DOHH2 (cell line): ENCODE measurements at regions not wholly inside any gene's neighbourhood (a gene's known extent, or its start where the extent isn't known, plus 50 kb on each side); places are given as distances from the start of the nearest gene placed in this dataset.

Source experiments
- EZH2phosphoT487 ChIP-seq: fragments of 200-600 bp; sonication (generic); IDR thresholded peaks from 2 replicates; pipeline ENCODE4 v1.6.1; 2017; ENCODE audit warnings: borderline replicate concordance, mild to moderate bottlenecking, antibody characterized with exemption, low read length, moderate library complexity, mixed read lengths
- TF ChIP-seq, protein P1 (sequence below): fragments of 200-600 bp; sonication (generic); IDR thresholded peaks from one replicate; pipeline ENCODE4 v1.5.1; 2014; ENCODE audit warnings: antibody characterized with exemption, mild to moderate bottlenecking, low read depth, low read length; ENCODE audit not compliant: poor library complexity, severe bottlenecking

DNA sequence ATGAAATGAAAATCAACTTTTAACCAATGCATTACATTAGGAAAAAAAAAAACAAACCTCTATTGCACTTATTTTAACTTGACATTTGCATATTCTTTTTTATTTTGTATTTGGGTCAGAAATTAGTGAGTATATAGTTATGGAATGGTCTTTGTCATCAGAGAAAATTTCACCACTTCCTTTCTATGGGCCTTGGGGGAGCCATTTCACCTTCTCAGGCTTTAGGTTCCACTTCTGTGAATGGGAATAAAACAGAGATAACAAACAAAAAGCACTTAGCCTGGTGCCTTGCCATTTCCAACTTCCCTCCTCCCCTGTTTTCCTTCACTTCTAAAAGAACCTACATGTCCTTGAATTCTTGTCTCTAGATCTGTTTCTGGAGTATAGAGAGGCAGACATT is 168.0 kb upstream of the STT3B start:
- TF ChIP-seq, protein P1, sequence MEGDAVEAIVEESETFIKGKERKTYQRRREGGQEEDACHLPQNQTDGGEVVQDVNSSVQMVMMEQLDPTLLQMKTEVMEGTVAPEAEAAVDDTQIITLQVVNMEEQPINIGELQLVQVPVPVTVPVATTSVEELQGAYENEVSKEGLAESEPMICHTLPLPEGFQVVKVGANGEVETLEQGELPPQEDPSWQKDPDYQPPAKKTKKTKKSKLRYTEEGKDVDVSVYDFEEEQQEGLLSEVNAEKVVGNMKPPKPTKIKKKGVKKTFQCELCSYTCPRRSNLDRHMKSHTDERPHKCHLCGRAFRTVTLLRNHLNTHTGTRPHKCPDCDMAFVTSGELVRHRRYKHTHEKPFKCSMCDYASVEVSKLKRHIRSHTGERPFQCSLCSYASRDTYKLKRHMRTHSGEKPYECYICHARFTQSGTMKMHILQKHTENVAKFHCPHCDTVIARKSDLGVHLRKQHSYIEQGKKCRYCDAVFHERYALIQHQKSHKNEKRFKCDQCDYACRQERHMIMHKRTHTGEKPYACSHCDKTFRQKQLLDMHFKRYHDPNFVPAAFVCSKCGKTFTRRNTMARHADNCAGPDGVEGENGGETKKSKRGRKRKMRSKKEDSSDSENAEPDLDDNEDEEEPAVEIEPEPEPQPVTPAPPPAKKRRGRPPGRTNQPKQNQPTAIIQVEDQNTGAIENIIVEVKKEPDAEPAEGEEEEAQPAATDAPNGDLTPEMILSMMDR: no peak
- TF ChIP-seq EZH2phosphoT487: no peak
